Endothelial cell of umbilical vein (primary cell): ENCODE measurements at regions not wholly inside any gene's neighbourhood (a gene's known extent, or its start where the extent isn't known, plus 50 kb on each side); places are given as distances from the start of the nearest gene placed in this dataset.

Experiments
- CTCF ChIP-seq, 2 donors: IDR thresholded peaks; 1 replicate in 1 of 2; 2 replicates in 1 of 2; pipeline ENCODE4 v1.5.1; 2011; ENCODE audit warnings: low read length in 2 of 2, mild to moderate bottlenecking in 2 of 2, moderate library complexity in 2 of 2, control low read depth in 1 of 2, inconsistent platforms in 1 of 2, low read depth in 1 of 2; ENCODE audit not compliant: insufficient read depth in 1 of 2; ENCODE audit errors: extremely low read depth in 1 of 2
- EZH2 ChIP-seq: IDR thresholded peaks from 2 replicates; pipeline ENCODE4 v1.6.1; 2012; ENCODE audit warnings: borderline replicate concordance, low read depth, mild to moderate bottlenecking, moderate library complexity, low read length, inconsistent platforms; ENCODE audit not compliant: severe bottlenecking
- FOS ChIP-seq: IDR thresholded peaks from 2 replicates; pipeline ENCODE4 v1.6.1; 2011; ENCODE audit warnings: mild to moderate bottlenecking, low read length, moderate library complexity, borderline replicate concordance; ENCODE audit not compliant: insufficient read depth
- GATA2 ChIP-seq: IDR thresholded peaks from 2 replicates; pipeline ENCODE4 v1.7.0; 2011; ENCODE audit warnings: low read depth, mild to moderate bottlenecking, moderate library complexity, mixed read lengths, low read length; ENCODE audit not compliant: insufficient read length, insufficient read depth
- POLR2A ChIP-seq: IDR thresholded peaks from 2 replicates; pipeline ENCODE4 v1.6.1; 2012; ENCODE audit warnings: low read depth, mild to moderate bottlenecking, control low read depth, low read length
- POLR2AphosphoS5 ChIP-seq: IDR thresholded peaks from 2 replicates; pipeline ENCODE4 v1.6.1; 2012; ENCODE audit warnings: low read depth, mild to moderate bottlenecking, control low read depth, low read length, moderate library complexity; ENCODE audit not compliant: insufficient read depth
- TF ChIP-seq, protein P1 (sequence below): IDR thresholded peaks from 2 replicates; pipeline ENCODE4 v1.6.1; 2011; ENCODE audit not compliant: insufficient read depth, insufficient read length

DNA sequence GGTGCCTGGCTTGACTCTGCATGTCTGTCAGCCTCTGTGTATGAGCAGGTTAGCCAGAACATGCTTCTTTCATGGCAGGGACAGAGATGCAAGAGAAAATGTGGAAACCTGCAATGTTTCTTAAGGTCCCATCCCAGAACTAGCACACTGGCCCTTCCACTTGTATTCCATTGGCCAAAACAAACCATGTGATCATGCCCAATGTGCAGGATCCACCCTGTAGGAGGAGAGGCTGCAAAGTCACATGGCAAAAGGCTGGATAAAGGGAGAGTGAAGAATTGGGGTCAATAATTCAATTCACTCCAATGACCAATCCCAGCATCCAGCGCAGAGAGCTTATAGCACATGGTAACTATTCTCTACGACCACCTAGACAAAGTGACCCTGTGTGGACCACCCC, 405.5 kb downstream of the MIAT start:
- TF ChIP-seq POLR2A, result no peak
- no peak for TF ChIP-seq CTCF (IDR thresholded peaks at IDR 0.05; ENCODE audit: extremely low read depth in 1 of 2, insufficient read depth in 1 of 2, low read depth in 1 of 2, low read length in 2 of 2)
- TF ChIP-seq EZH2, result no peak
- TF ChIP-seq POLR2AphosphoS5, result no peak
- TF ChIP-seq, protein P1, sequence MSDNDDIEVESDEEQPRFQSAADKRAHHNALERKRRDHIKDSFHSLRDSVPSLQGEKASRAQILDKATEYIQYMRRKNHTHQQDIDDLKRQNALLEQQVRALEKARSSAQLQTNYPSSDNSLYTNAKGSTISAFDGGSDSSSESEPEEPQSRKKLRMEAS, result no peak
- no peak for TF ChIP-seq GATA2
- TF ChIP-seq FOS, result no peak
